ENCODE measurements at regions not wholly inside any gene's neighbourhood (a gene's known extent, or its start where the extent isn't known, plus 50 kb on each side); places are given as distances from the start of the nearest gene placed in this dataset.

GRCh38 chr22:26894766-26895485 lies 237.5 kb downstream of the MIAT start:
- DNase-seq = no peak

- no peak for DNase-seq
Observed at GRCh38 chr22:26897384-26897783, 240.0 kb downstream of the MIAT start.

- no peak for DNase-seq
Observed at GRCh38 chr22:26898946-26899605, 241.7 kb downstream of the MIAT start.

- DNase-seq = no peak
Observed at GRCh38 chr22:26900787-26901186, 243.4 kb downstream of the MIAT start.

- DNase-seq = no peak
Observed at GRCh38 chr22:26901198-26901816, 243.9 kb downstream of the MIAT start.

- no peak for DNase-seq
Observed at GRCh38 chr22:26902401-26903029, 245.1 kb downstream of the MIAT start.

- DNase-seq = no peak
Observed at GRCh38 chr22:26903030-26903856, 245.9 kb downstream of the MIAT start.

GRCh38 chr22:26904483-26904882 lies 247.1 kb downstream of the MIAT start:
- DNase-seq = no peak

GRCh38 chr22:26905076-26905475 lies 247.7 kb downstream of the MIAT start:
- DNase-seq = no peak

GRCh38 chr22:26905640-26906039 lies 248.3 kb downstream of the MIAT start:
- DNase-seq = no peak

- DNase-seq = no peak
Observed at GRCh38 chr22:26906464-26906863, 249.1 kb downstream of the MIAT start.

GRCh38 chr22:26907366-26907765 lies 250.0 kb downstream of the MIAT start:
- DNase-seq = no peak

- DNase-seq = no peak
Observed at GRCh38 chr22:26910845-26911244, 253.5 kb downstream of the MIAT start.

GRCh38 chr22:26912655-26913345 lies 255.4 kb downstream of the MIAT start:
- no peak for DNase-seq

- DNase-seq = no peak
Observed at GRCh38 chr22:26914519-26915185, 257.3 kb downstream of the MIAT start.

- no peak for DNase-seq
Observed at GRCh38 chr22:26916236-26916635, 258.8 kb downstream of the MIAT start.

- DNase-seq = no peak
Observed at GRCh38 chr22:26918226-26918625, 260.8 kb downstream of the MIAT start.

- DNase-seq = no peak
Observed at GRCh38 chr22:26921726-26922125, 264.3 kb downstream of the MIAT start.

- DNase-seq = no peak
Observed at GRCh38 chr22:26922806-26923205, 265.4 kb downstream of the MIAT start.

- no peak for DNase-seq
Observed at GRCh38 chr22:26923531-26923930, 266.1 kb downstream of the MIAT start.

- no peak for DNase-seq
Observed at GRCh38 chr22:26927821-26928220, 270.4 kb downstream of the MIAT start.

- DNase-seq = no peak
Observed at GRCh38 chr22:26931471-26931870, 274.1 kb downstream of the MIAT start.
